HG02852 (cell line): ENCODE measurements at regions not wholly inside any gene's neighbourhood (a gene's known extent, or its start where the extent isn't known, plus 50 kb on each side); places are given as distances from the start of the nearest gene placed in this dataset.
"Not testable (repeated sequence)": the region's sequence is repeated elsewhere in the genome, so short reads cannot be mapped to it uniquely, and the experiment has no call there.

Experiments
- ATAC-seq: cut with Tn5 transposase; IDR thresholded peaks from one replicate; pipeline ENCODE4 v1.9.1; 2021; ENCODE audit warnings: mild to moderate bottlenecking, moderate library complexity; ENCODE audit not compliant: unreplicated experiment

GRCh38 chr11:42674436-42674835 is 637.4 kb upstream of the API5 start:
- no peak for ATAC-seq

DNA sequence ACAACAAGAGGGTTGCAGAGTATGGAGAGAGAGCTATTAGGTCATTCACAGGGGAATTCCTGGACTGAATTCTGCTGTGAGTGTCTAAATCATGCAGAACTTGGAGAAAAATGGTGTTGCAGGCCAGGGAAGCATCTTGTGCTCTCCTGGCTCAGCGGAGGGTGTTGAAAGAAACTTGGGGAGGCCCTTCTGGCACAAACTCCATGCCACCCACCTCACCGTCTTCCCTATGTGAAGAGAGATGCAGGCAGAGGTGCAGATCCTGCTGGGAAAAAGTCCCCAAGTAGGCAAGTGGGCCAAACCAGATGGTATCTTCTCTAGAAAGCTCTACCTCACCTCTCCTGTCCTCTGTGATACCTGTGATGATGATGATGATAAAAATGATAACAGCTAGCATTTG is 604.3 kb upstream of the API5 start:
- ATAC-seq: no peak

- no peak for ATAC-seq
Measured at GRCh38 chr11:42709216-42709615, 602.6 kb upstream of the API5 start.

- ATAC-seq: no peak
Measured at GRCh38 chr11:42713279-42713678, 598.5 kb upstream of the API5 start.

DNA sequence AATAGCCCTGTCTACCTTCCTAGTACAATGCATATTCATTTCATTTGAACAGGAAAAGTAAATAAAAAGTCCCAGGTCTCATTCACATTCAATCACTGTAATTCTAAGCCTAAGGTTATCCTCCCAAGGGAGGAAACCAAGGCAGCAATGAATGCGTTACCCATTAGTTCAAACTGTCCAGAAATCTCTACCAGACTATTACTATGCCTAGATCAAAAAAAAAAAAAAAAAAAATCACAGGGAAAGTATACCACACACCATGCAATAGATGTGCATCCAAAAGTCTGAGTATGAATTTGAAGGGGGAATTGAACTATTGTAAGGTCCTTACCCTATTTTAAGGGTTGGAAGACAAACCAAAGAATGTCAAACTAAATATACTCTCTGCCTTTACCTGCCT is 598.0 kb upstream of the API5 start:
- ATAC-seq: no peak

- ATAC-seq: no peak
Measured at GRCh38 chr11:42720716-42721563, 590.9 kb upstream of the API5 start.

GRCh38 chr11:42727879-42728278 is 583.9 kb upstream of the API5 start:
- no peak for ATAC-seq

DNA sequence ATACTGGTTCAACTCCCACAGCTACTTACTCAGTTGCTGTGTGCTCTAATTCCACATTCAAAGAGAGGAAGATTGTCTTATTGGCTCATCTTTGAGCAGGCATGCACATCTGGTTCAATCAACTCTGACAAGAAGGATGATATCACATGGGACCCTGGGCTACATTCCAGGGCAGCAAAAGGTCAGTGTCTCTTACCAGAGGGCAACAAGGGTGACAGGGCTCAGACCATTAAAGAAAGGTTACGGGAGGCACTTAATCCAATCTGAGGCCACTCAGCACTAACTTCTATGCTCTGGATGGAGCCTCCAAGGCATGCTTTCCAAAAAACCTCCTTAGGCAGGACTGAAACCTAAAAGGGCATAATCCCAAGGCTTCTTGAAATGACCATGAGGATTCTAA is 549.4 kb upstream of the API5 start:
- ATAC-seq: no peak

GRCh38 chr11:42764936-42765335 is 546.9 kb upstream of the API5 start:
- no peak for ATAC-seq

- no peak for ATAC-seq
Measured at GRCh38 chr11:42768576-42768975, 543.2 kb upstream of the API5 start.

DNA sequence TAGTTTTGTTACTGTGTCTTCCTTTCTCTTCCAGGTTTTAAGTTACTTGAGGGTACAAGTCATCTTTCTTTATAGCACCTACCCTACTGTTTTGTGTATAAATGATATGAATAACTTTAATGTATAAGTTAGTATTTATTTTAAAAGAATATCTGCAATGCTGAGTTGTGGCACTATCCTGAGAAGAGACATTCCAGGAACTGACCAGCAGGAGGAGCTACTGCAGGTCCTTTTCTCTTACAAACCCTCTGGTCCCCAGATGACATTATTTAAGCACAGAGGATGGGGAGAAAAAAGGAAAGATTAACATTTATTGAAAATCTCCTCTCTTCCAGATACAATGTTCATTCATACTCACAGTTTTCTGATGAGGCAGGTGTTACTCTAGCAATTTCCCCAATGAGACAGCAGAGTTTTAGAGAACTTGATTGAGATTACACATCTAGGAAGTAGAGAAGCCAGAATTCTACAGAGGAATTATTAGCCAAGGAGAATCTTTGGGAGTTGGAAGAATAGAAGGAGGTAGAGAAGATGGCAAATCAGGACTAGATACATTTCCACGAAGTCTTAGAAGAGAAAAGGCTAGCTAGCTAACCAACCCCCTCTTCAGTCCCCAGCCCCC is 541.2 kb upstream of the API5 start:
- peak; percentile 86 for ATAC-seq

- no peak for ATAC-seq
Measured at GRCh38 chr11:42772886-42773285, 538.9 kb upstream of the API5 start.

DNA sequence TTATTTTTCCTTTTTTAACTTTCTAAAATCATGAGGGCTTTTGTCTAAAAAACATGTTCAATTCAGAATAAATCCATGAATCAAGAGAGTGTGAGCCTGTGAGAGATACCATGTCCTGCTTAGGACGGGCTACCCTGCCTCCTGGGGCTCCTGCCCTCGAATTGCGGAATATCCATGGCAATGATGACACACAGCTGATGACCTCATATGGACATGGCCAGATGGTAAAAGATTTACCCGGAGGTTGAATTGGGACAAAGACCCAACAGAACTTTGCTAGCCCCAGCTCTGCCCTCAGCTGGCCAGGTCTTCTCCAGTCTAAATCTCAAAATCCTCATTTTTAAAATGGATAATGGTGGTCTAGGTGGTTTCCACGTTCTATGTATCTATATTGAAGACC is 538.1 kb upstream of the API5 start:
- ATAC-seq: no peak

GRCh38 chr11:42774567-42774966 is 537.2 kb upstream of the API5 start:
- no peak for ATAC-seq

DNA sequence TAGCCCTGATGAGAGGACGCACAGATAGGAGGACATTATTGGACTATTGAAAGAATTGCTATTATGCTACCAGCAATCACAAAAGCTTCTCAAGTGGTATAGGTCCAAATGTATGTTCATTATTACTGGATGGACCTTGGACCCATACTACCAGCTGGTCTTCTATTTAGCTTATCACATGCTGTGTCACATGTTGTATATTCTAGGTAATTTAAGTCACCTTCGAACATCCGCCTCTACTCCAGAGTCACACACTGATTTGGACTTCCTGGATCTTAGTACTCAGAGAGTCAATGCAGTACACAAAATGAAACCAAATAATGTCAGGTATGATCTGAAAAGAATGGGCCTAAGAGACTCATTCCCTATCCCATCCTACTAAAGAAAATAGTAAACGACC is 534.0 kb upstream of the API5 start:
- no peak for ATAC-seq

DNA sequence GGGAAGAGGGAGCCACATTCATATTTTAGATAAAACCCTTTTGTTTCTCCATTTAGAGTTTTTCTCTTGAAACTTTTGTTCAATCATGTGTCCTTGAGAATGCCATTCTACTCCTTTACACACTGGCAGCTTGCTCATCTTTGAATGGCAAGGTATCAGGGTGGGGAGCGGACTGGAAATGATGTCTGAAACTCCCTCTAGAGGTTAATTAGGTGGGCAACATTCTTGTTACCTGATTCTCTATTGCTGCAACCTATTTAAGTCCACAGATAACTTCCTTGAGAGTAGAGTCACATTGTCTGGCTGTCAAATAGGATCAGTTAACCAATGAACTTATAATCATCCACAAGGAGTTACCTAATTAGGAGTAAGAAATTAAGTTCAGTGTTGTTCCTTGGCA is 533.6 kb upstream of the API5 start:
- no peak for ATAC-seq

DNA sequence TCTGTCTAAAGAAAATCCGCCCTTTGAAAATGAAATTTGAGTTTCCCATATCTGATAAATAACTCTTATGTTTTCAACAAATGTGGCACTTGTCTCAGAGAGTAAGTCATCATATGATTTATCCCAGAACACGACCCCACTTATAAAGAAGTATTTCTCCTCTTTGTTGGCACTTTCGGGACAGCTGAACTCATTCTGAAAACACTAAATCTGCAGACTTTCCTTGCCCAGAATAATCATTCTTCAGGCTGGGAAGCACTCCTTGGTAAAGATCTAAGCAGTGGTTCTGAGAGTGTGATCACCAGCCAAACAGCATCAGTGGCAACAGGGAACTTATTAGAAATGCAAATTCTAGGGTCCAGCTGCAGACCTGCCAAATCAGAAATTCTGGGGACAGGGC is 532.2 kb upstream of the API5 start:
- ATAC-seq: no peak

DNA sequence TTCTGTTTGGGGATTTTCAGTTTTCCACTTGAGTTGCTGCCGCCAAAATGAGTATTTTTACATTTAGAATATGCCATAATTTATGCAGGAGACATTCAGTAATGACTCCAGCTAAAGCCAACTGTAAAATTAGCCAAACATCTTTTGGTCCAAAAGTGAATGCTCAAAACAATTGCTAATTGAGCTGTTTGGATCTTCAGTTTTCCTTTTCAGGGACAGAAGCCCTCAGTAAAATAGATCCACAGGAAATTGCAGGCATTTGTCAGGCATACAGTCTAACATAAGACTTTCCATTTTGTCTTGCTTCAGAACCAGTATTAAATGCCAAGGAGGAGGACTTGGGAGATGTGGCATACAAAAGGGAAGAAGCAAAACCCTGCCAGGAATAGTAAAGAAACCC is 524.8 kb upstream of the API5 start:
- ATAC-seq: no peak

DNA sequence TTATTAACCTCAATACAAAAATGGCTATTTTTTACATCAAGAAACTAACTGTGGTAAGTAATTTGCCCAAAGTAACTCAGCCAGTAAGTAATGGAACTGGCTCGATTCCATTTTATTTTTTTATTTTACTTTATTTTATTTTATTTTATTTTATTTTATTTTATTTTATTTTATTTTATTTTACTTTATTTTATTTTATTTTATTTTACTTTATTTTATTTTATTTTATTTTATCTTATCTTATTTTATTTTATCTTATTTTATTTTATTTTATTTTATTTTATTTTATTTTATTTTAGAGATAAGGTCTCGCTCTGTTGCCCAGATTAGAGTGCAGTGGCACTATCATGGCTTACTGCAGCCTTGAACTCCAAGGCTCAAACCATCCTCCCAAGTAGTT is 516.3 kb upstream of the API5 start:
- ATAC-seq: not testable (repeated sequence)

- no peak for ATAC-seq
Measured at GRCh38 chr11:42800041-42800440, 511.8 kb upstream of the API5 start.

DNA sequence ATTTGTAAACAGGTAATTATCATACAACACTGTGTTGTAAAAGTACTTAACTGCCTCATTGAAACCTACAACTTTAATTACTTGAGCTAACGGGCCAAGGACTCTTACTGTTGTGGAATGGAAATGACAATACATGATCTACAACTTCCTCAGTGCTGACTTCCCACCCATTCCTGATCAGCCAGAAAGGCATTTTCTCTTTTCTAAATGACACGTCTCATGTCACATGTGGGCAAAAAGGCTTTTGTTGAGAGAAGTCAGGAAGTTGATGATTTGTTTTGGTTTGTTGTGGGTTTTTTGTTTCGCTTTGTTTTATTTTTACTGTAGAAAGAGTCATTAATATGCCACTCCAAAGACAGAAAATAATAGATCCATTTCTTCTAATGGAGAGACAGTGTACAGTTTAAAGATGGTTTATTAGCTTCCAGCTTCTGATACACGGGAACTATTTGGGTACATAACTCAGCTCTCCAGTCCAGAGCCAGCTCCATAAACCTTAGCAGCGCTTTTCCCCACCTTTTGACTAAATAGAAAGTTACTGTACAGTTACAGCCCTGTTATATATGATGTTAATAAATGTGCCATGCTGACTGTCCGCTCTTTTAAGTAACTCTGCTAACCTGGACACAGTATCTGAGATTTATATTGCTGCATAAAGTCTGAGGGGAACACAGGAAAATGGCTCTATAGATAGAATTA is 509.4 kb upstream of the API5 start:
- no peak for ATAC-seq

DNA sequence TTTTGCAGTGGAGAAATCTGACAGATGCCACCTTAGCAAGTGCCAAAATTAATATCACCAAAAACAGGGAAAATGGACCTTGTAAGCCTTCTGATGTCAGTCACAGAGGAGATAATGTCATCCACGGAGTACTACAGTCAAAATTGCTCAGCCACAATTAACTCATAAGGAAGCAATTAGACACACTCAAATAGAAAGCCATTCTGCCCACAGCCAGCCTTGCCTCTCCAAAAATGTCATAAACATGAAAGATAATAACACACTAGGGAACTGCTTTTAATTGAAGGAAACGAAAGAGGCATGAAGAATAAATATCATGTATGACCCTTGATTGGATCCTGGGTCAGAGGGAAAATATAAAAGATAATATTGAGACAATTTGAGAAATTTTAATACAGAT is 505.6 kb upstream of the API5 start:
- no peak for ATAC-seq
